Heart right ventricle (tissue), 16 donors: ENCODE measurements at regions not wholly inside any gene's neighbourhood (a gene's known extent, or its start where the extent isn't known, plus 50 kb on each side); places are given as distances from the start of the nearest gene placed in this dataset.
"Not testable (repeated sequence)": the region's sequence is repeated elsewhere in the genome, so short reads cannot be mapped to it uniquely, and the experiment has no call there.

ENCODE experiments used
- ATAC-seq, 8 donors: fragments of 200-7000 bp; cut with Tn5 transposase; one replicate each; pipeline ENCODE4 v1.9.1; 2020; ENCODE audit warnings: mild to moderate bottlenecking in 8 of 8, moderate library complexity in 8 of 8, moderate number of reproducible peaks in 1 of 8
- DNase-seq, 2 donors: peaks; one replicate each; pipeline ENCODE4 v3.0.0-alpha.2; 2020
- H3K27ac ChIP-seq, 10 donors: fragments of 200-600 bp; sonication (generic) in 2 of 10; one replicate each; pipeline versions ENCODE4 v1.5.0 to v1.8.0; 2020 to 2022; ENCODE audit warnings: mild to moderate bottlenecking in 3 of 10
- H3K27me3 ChIP-seq, 7 donors: fragments of 200-600 bp; one replicate each; pipeline ENCODE4 v1.8.0; 2021 to 2022; ENCODE audit warnings: mild to moderate bottlenecking in 2 of 7
- H3K36me3 ChIP-seq, 9 donors: fragments of 200-600 bp; sonication (generic) in 1 of 9; one replicate each; pipeline versions ENCODE4 v1.5.0 to v1.8.0; 2020 to 2022; ENCODE audit warnings: mild to moderate bottlenecking in 2 of 9
- H3K4me1 ChIP-seq, 9 donors: fragments of 200-600 bp; sonication (generic) in 1 of 9; one replicate each; pipeline versions ENCODE4 v1.5.0 to v1.8.0; 2020 to 2022; ENCODE audit warnings: mild to moderate bottlenecking in 4 of 9
- H3K4me3 ChIP-seq, 10 donors: fragments of 200-600 bp; sonication (generic) in 2 of 10; one replicate each; pipeline versions ENCODE4 v1.5.0 to v1.8.0; 2020 to 2022; ENCODE audit warnings: mild to moderate bottlenecking in 7 of 10, moderate library complexity in 2 of 10
- H3K9me3 ChIP-seq, 11 donors: fragments of 200-600 bp in 10 of 11; sonication (generic) in 2 of 11; one replicate each; pipeline versions ENCODE4 v1.5.0 to v1.8.0; 2013 to 2022; ENCODE audit warnings: mild to moderate bottlenecking in 2 of 11, control low read depth in 1 of 11, moderate library complexity in 1 of 11
- CTCF ChIP-seq, 9 donors: fragments of 200-600 bp; sonication (generic) in 2 of 9; IDR thresholded peaks; one replicate each; pipeline versions ENCODE4 v1.5.0 to v1.8.0; 2021 to 2022; ENCODE audit warnings: antibody characterized with exemption in 9 of 9, mild to moderate bottlenecking in 5 of 9, moderate library complexity in 1 of 9
- WGBS, 2 donors: extraction: QIAGEN DNeasy Blood & Tissue Kit; methylation state at CpG; one replicate each; pipeline ENCODE4 v1.1.7; 2013; ENCODE audit warnings: inconsistent platforms in 1 of 2; 5-methylcytosine and 5-hydroxymethylcytosine counted together
- intact Hi-C, 10 donors: fragments of 100-400 bp; cut with DNase I; formaldehyde crosslinking; loops; one replicate each; pipeline versions ENCODE4 v1.11.1 to v1.14.2; 2022
- donor health status: Arrhythmogenic right ventricular cardiomyopathy.
- donor health status: ischemic (EF 13 %, LVEDD 7.1; RV severe dilation, severe dysfunction).
- donor health status: healthy with polysubstance abuse.
- donor health status: DM: no; HTN: yes; CAD: no.
- donor health status: DM: no; HTN: no; CAD: no.
- donor health status: ischemic (EF 25% LVEDD 6.9; RV normal size, moderate dysfunction).
- donor health status: ischemic (EF 25% LVEDD 5.7; RV mildly dilated, moderate dysfunction).
- donor health status: healthy.
- donor health status: DM: yes; HTN: yes; CAD: no.
- donor health status: Ischemic cardiomyopathy.
- donor health status: ischemic (EF 35%, LVEDD 5.7; RV mildly dilated, moderate dysfunction).
- donor health status: nonischemic (EF 11% LVEDD 7.7; RV severe dilation, severe dysfunction).
- donor health status: DM: yes; HTN: yes; CAD: no.
- donor health status: PGD.
- donor health status: ischemic (EF 29% LVEDD 5.4; RV normal size, mild dysfunction).
- donor health status: nonischemic (EF 23%, LVEDD 6.1; RV moderate dilation, normal function).

- Histone ChIP-seq H3K27ac (no peak overlapping the region), H3K27me3 (no peaks in the 10 kb centered on the region), H3K9me3 (no peaks in the 10 kb centered on the region), H3K36me3 (no peaks in the 10 kb centered on the region), H3K4me3 (no peak overlapping the region), H3K4me1 (peaks cover 0 to 10% (median 0%) of the 10 kb centered on the region in 9 donors)
- TF ChIP-seq CTCF (IDR thresholded peaks at IDR 0.05): no peak
- DNase-seq: no peak
- intact Hi-C loops: no loop called here
- no peak for ATAC-seq
- 84 to 92% methylated on average over 14 of the region's 14 CpGs for WGBS, 2 donors
Measured at GRCh38 chr5:124963236-124963919, 216.9 kb upstream of the ZNF608 start.

- WGBS, 2 donors: 78 to 84% methylated on average over 5 of the region's 5 CpGs
Measured at GRCh38 chr5:124966741-124967140, 220.3 kb upstream of the ZNF608 start.

GRCh38 chr5:124970381-124970780, 223.9 kb upstream of the ZNF608 start:
- intact Hi-C loops, H3K9me3 ChIP-seq, H3K27ac ChIP-seq, H3K4me1 ChIP-seq, H3K27me3 ChIP-seq, ATAC-seq, H3K4me3 ChIP-seq, DNase-seq, H3K36me3 ChIP-seq: not testable (repeated sequence)
- WGBS, 2 donors: 95 to 96% methylated on average over 5 of the region's 5 CpGs

More at GRCh38 chr5:124966741-124967140, 220.3 kb upstream of the ZNF608 start:
- H3K9me3 ChIP-seq, DNase-seq, H3K4me1 ChIP-seq, H3K27ac ChIP-seq, intact Hi-C loops, H3K27me3 ChIP-seq, ATAC-seq, H3K4me3 ChIP-seq, H3K36me3 ChIP-seq: not testable (repeated sequence)

- no peak overlapping the region for H3K27ac ChIP-seq
- TF ChIP-seq CTCF (IDR thresholded peaks at IDR 0.05): no peak
- H3K4me3 ChIP-seq: no peak overlapping the region
- no peaks in the 10 kb centered on the region for H3K36me3 ChIP-seq
- peaks cover 0 to 9% (median 0%) of the 10 kb centered on the region in 11 donors for H3K9me3 ChIP-seq
- intact Hi-C loops: no loop called here
- H3K27me3 ChIP-seq: no peaks in the 10 kb centered on the region
- WGBS, 2 donors: 90 to 92% methylated on average over 6 of the region's 6 CpGs
- H3K4me1 ChIP-seq: no peaks in the 10 kb centered on the region
- DNase-seq (no peak), ATAC-seq (no peak)
Measured at GRCh38 chr5:124972703-124973102, 226.3 kb upstream of the ZNF608 start.

- ATAC-seq (no peak), DNase-seq (no peak)
- Histone ChIP-seq H3K27ac (no peak overlapping the region), H3K4me3 (no peak overlapping the region), H3K27me3 (no peaks in the 10 kb centered on the region), H3K4me1 (no peaks in the 10 kb centered on the region), H3K36me3 (no peaks in the 10 kb centered on the region), H3K9me3 (peaks cover 0 to 9% (median 0%) of the 10 kb centered on the region in 11 donors)
- 91 to 95% methylated on average over 6 of the region's 6 CpGs for WGBS, 2 donors
- intact Hi-C loops: no loop called here
- TF ChIP-seq CTCF (IDR thresholded peaks at IDR 0.05): no peak
Measured at GRCh38 chr5:124973661-124974060, 227.2 kb upstream of the ZNF608 start.
